ENCODE measurements at regions not wholly inside any gene's neighbourhood (a gene's known extent, or its start where the extent isn't known, plus 50 kb on each side); places are given as distances from the start of the nearest gene placed in this dataset.

DNA sequence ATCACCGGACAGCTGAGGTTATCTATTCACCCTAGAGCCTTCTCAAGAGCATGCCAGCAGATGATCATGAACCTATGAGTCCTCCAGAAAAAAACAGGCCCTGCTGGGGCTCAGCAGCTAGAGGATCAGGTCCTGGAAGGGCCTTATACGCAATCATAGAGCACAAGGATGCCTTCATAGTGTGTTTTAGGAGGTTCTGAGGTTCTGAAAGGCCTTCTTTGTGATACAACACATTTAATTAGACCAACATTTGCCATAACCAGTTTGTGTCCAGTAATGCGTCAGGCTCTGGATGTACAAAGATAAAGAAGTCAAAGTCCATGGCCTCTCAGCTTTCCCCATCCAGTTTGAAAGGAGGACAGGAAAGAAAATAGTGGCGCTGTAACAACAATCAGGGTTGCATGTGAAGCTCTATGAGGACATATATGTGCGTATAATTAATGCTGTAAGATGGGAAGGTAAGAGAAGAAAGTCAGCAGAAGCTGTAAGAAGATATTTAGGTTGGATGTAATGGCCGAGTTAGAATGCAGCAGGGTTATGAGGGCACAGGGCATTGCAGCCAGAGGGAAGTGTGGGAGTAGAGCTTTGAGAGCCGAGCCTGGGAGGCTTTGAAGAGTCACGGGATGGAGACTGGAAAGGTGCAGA lies 302.6 kb upstream of the TBL1XR1 start (continued):
- TF ChIP-seq FLYWCH1 (CRISPR knock-in tag; IDR thresholded peaks at IDR 0.05) (no peak), ZNF619 (CRISPR knock-in tag; IDR thresholded peaks at IDR 0.05) (no peak), ZKSCAN5 (CRISPR knock-in tag; IDR thresholded peaks at IDR 0.05) (no peak), ZFP37 (CRISPR knock-in tag; IDR thresholded peaks at IDR 0.05; ENCODE audit: borderline replicate concordance) (no peak), JUN (CRISPR knock-in tag; IDR thresholded peaks at IDR 0.05) (no peak), ZNF780A (CRISPR knock-in tag; IDR thresholded peaks at IDR 0.05) (no peak), RCOR2 (CRISPR knock-in tag; IDR thresholded peaks at IDR 0.05) (peak; percentile 85), ELF1 (CRISPR knock-in tag; IDR thresholded peaks at IDR 0.05) (no peak), PRMT3 (CRISPR knock-in tag; IDR thresholded peaks at IDR 0.05; ENCODE audit: borderline replicate concordance, low read depth) (no peak), KLF12 (CRISPR knock-in tag; IDR thresholded peaks at IDR 0.05; ENCODE audit: borderline replicate concordance) (no peak), ZBTB7B (CRISPR knock-in tag; IDR thresholded peaks at IDR 0.05) (no peak), ZNF839 (CRISPR knock-in tag; IDR thresholded peaks at IDR 0.05; ENCODE audit: borderline replicate concordance) (no peak), SALL2 (CRISPR knock-in tag; IDR thresholded peaks at IDR 0.05) (no peak), THYN1 (CRISPR knock-in tag; IDR thresholded peaks at IDR 0.05; ENCODE audit: borderline replicate concordance, low read depth) (no peak), NFE2 (CRISPR knock-in tag; IDR thresholded peaks at IDR 0.05) (no peak), ZNF382 (CRISPR knock-in tag; IDR thresholded peaks at IDR 0.05; ENCODE audit: borderline replicate concordance) (no peak), KLF16 (CRISPR knock-in tag; IDR thresholded peaks at IDR 0.05) (no peak; a peak in 1 of 4 replicates)
- TF ChIP-seq, protein P1, sequence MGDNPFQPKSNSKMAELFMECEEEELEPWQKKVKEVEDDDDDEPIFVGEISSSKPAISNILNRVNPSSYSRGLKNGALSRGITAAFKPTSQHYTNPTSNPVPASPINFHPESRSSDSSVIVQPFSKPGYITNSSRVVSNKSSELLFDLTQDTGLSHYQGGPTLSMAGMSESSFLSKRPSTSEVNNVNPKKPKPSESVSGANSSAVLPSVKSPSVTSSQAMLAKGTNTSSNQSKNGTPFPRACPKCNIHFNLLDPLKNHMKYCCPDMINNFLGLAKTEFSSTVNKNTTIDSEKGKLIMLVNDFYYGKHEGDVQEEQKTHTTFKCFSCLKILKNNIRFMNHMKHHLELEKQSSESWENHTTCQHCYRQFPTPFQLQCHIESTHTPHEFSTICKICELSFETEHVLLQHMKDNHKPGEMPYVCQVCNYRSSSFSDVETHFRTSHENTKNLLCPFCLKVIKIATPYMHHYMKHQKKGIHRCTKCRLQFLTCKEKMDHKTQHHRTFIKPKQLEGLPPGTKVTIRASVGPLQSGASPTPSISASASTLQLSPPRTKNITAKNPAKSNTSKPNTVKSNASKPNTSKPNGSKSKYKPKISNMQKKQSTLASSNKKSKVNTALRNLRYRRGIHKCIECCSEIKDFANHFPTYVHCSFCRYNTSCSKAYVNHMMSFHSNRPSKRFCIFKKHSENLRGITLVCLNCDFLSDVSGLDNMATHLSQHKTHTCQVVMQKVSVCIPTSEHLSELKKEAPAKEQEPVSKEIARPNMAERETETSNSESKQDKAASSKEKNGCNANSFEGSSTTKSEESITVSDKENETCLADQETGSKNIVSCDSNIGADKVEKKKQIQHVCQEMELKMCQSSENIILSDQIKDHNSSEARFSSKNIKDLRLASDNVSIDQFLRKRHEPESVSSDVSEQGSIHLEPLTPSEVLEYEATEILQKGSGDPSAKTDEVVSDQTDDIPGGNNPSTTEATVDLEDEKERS (CRISPR knock-in tag; IDR thresholded peaks at IDR 0.05) = peak; percentile 81; the same call in 1 of the 2 replicates
- TF ChIP-seq, protein P2, sequence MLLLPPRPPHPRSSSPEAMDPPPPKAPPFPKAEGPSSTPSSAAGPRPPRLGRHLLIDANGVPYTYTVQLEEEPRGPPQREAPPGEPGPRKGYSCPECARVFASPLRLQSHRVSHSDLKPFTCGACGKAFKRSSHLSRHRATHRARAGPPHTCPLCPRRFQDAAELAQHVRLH (CRISPR knock-in tag; IDR thresholded peaks at IDR 0.05; ENCODE audit: borderline replicate concordance, low read depth) = peak; percentile 70; the same call in 1 of the 2 replicates
- TF ChIP-seq, protein P3, sequence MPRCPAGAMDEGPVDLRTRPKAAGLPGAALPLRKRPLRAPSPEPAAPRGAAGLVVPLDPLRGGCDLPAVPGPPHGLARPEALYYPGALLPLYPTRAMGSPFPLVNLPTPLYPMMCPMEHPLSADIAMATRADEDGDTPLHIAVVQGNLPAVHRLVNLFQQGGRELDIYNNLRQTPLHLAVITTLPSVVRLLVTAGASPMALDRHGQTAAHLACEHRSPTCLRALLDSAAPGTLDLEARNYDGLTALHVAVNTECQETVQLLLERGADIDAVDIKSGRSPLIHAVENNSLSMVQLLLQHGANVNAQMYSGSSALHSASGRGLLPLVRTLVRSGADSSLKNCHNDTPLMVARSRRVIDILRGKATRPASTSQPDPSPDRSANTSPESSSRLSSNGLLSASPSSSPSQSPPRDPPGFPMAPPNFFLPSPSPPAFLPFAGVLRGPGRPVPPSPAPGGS (CRISPR knock-in tag; IDR thresholded peaks at IDR 0.05) = no peak
- TF ChIP-seq, protein P4, sequence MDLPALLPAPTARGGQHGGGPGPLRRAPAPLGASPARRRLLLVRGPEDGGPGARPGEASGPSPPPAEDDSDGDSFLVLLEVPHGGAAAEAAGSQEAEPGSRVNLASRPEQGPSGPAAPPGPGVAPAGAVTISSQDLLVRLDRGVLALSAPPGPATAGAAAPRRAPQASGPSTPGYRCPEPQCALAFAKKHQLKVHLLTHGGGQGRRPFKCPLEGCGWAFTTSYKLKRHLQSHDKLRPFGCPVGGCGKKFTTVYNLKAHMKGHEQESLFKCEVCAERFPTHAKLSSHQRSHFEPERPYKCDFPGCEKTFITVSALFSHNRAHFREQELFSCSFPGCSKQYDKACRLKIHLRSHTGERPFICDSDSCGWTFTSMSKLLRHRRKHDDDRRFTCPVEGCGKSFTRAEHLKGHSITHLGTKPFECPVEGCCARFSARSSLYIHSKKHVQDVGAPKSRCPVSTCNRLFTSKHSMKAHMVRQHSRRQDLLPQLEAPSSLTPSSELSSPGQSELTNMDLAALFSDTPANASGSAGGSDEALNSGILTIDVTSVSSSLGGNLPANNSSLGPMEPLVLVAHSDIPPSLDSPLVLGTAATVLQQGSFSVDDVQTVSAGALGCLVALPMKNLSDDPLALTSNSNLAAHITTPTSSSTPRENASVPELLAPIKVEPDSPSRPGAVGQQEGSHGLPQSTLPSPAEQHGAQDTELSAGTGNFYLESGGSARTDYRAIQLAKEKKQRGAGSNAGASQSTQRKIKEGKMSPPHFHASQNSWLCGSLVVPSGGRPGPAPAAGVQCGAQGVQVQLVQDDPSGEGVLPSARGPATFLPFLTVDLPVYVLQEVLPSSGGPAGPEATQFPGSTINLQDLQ (CRISPR knock-in tag; IDR thresholded peaks at IDR 0.05) = no peak
- TF ChIP-seq, protein P5, sequence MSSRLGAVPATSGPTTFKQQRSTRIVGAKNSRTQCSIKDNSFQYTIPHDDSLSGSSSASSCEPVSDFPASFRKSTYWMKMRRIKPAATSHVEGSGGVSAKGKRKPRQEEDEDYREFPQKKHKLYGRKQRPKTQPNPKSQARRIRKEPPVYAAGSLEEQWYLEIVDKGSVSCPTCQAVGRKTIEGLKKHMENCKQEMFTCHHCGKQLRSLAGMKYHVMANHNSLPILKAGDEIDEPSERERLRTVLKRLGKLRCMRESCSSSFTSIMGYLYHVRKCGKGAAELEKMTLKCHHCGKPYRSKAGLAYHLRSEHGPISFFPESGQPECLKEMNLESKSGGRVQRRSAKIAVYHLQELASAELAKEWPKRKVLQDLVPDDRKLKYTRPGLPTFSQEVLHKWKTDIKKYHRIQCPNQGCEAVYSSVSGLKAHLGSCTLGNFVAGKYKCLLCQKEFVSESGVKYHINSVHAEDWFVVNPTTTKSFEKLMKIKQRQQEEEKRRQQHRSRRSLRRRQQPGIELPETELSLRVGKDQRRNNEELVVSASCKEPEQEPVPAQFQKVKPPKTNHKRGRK (CRISPR knock-in tag; IDR thresholded peaks at IDR 0.05) = no peak
